T-helper 2 cell treated with Interferon-gamma antibody and Interleukin-4, amounts not matched to agents 5 μg/mL and 100 μg/mL, for 36 hours (primary cell): ENCODE measurements at regions not wholly inside any gene's neighbourhood (a gene's known extent, or its start where the extent isn't known, plus 50 kb on each side); places are given as distances from the start of the nearest gene placed in this dataset.
"Not testable (repeated sequence)": the region's sequence is repeated elsewhere in the genome, so short reads cannot be mapped to it uniquely, and the experiment has no call there.

Experiments
- DNase-seq: peaks from one replicate; pipeline ENCODE4 v3.0.0; 2021; ENCODE audit warnings: low spot score
- H3K27ac Mint-ChIP-seq: one replicate; pipeline ENCODE4 v1.8.0; 2021; ENCODE audit warnings: mild to moderate bottlenecking, mixed read lengths
- H3K27me3 Mint-ChIP-seq: one replicate; pipeline ENCODE4 v1.8.0; 2021; ENCODE audit warnings: low read depth, mixed read lengths
- H3K36me3 Mint-ChIP-seq: one replicate; pipeline ENCODE4 v1.8.0; 2021; ENCODE audit warnings: low read depth, mixed read lengths
- H3K4me1 Mint-ChIP-seq: one replicate; pipeline ENCODE4 v1.8.0; 2021; ENCODE audit warnings: low read depth, mixed read lengths
- H3K4me3 Mint-ChIP-seq: one replicate; pipeline ENCODE4 v1.8.0; 2022; ENCODE audit warnings: mild to moderate bottlenecking, moderate library complexity, mixed read lengths
- H3K9me3 Mint-ChIP-seq: one replicate; pipeline ENCODE4 v1.8.0; 2021; ENCODE audit warnings: mixed read lengths

DNA sequence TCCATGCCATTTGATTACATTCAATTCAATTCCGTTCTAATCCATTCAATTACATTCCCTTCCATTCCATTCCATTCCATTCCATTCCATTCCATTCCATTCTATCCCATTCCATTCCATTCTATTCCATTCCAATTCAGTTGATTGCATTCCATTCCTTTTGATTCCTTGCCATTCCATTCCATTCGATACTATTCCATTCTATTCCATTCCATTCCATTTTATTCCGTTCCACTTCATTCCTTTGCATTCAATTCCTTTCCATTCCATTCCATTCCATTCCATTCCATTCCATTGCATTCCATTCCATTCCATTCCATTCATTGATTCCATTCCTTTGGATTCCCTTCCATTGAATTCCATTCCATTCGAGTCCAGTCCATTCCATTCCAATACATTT lies 2574.0 kb upstream of the TPTE start:
- no peaks in the 10 kb centered on the region for H3K4me1 Mint-ChIP-seq

DNA sequence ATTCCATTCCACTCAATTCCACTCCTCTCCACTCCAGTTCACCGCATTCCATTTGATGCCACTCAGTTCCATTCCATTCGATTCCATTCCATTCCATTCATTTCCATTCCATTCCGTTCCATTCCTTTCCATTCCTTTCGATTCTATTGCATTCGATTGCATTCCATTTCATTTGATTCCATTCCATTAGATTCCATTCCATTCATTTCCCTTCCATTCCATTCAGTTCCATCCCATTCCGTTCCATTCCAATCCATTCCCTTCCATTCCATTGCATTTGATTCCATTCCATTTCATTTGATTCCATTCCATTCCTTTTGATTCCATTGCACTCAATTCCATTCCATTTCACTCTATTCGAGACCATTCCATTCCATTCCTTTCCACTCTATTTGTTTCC lies 2572.7 kb upstream of the TPTE start:
- H3K4me3 Mint-ChIP-seq, H3K4me1 Mint-ChIP-seq, H3K9me3 Mint-ChIP-seq, DNase-seq, H3K27me3 Mint-ChIP-seq, H3K27ac Mint-ChIP-seq: not testable (repeated sequence)
- H3K36me3 Mint-ChIP-seq, result peaks cover 94% of the 10 kb centered on the region

More for the DNA sequence above, 2574.0 kb upstream of the TPTE start:
- DNase-seq, result no peak
- no peaks in the 10 kb centered on the region for H3K9me3 Mint-ChIP-seq
- no peak overlapping the region for H3K4me3 Mint-ChIP-seq
- no peaks in the 10 kb centered on the region for H3K27me3 Mint-ChIP-seq
- H3K27ac Mint-ChIP-seq, result no peak overlapping the region
- H3K36me3 Mint-ChIP-seq, result peaks cover 93% of the 10 kb centered on the region

DNA sequence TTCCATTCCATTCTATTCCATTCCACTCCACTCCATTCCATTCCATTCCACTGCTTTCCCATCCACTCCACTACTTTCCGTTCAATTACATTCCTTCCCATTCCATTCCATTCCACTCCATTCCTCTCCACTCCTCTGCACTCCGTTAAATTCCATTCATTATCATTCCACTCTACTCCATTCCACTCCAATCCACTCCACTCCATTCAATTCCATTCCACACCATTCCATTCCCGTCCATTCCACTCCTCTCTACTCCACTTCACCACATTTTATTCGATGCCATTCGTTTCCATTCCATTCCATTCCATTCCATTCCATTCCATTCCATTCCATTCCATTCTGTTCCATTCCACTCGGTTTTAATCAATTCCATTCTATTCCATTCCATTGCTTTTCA lies 2571.5 kb upstream of the TPTE start:
- not testable (repeated sequence) for DNase-seq, H3K27me3 Mint-ChIP-seq, H3K4me3 Mint-ChIP-seq, H3K9me3 Mint-ChIP-seq, H3K27ac Mint-ChIP-seq, H3K4me1 Mint-ChIP-seq
- peaks cover 91% of the 10 kb centered on the region for H3K36me3 Mint-ChIP-seq

DNA sequence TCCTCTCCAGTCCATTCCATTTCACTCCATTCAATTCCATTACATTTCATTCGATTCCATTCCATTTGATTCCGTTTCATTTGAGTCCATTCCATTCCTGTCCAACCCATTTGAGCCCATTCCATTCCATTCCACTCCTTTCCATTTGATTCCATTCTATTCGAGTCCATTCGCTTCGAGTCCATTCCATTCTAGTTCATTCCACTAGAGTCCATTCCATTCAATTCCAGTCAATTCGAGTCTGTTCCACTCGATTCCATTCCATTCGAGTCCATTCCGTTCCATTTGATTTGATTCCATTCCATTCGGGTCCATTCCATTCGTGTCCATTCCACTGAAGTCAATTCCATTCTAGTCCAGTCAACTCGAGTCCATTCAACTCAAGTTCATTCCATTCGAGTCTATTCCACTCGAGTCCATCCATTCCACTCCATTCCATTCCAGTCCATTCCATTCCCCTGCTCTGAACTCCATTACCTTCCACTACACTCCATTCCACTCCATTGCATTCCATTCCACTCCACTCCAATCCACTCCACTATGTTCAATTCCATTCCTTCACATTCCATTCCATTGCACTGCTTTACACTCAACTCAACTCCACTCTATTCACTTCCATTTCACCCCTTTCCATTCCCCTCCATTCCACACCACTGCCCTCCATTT lies 2569.4 kb upstream of the TPTE start:
- no peaks in the 10 kb centered on the region for H3K9me3 Mint-ChIP-seq
- H3K27me3 Mint-ChIP-seq, result no peaks in the 10 kb centered on the region
- no peak overlapping the region for H3K4me3 Mint-ChIP-seq
- H3K27ac Mint-ChIP-seq, result no peak overlapping the region
- no peak for DNase-seq
- H3K36me3 Mint-ChIP-seq, result peaks cover 92% of the 10 kb centered on the region
- no peaks in the 10 kb centered on the region for H3K4me1 Mint-ChIP-seq

DNA sequence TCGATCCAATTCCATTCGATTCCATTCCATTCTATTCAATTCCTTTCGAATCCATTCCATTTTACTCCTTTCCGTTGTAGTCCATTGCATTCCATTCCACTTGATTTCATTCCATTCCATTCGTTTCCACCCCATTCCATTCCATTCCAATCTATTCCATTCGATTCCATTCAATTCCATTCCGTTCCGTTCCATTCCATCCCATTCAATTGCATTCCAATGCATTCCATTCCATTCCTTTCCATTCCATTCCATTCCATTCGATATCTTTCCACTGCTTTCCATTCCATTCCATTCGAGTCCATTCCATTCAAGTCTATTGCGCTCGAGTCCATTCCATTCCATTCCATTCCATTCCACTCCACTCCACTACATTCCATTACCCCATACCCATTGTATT lies 2568.7 kb upstream of the TPTE start:
- Mint-ChIP-seq H3K4me3 (no peak overlapping the region), H3K27me3 (no peaks in the 10 kb centered on the region), H3K27ac (no peak overlapping the region), H3K36me3 (peaks cover 91% of the 10 kb centered on the region), H3K4me1 (no peaks in the 10 kb centered on the region), H3K9me3 (no peaks in the 10 kb centered on the region)
- DNase-seq, result no peak

DNA sequence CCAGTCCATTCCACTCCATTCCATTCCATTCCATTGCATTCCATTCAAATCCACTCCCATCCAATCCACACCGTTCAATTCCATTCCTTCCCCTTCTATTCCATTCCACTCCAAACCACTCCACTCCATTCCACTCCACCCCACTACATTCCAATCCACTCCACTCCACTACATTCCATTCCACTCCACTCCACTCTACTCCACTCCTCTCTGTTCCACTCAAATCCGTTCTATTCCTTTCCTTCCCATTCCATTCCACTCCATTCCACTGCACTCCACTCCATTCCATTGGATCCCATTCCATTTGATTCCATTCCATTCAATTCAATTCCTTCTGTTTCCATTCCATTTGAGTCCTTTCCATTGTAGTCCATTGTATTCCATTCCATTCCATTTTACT lies 2568.3 kb upstream of the TPTE start:
- Mint-ChIP-seq H3K27me3 (no peaks in the 10 kb centered on the region), H3K9me3 (no peaks in the 10 kb centered on the region), H3K4me3 (no peak overlapping the region), H3K27ac (no peak overlapping the region), H3K36me3 (peaks cover 90% of the 10 kb centered on the region), H3K4me1 (no peaks in the 10 kb centered on the region)
- DNase-seq, result no peak

DNA sequence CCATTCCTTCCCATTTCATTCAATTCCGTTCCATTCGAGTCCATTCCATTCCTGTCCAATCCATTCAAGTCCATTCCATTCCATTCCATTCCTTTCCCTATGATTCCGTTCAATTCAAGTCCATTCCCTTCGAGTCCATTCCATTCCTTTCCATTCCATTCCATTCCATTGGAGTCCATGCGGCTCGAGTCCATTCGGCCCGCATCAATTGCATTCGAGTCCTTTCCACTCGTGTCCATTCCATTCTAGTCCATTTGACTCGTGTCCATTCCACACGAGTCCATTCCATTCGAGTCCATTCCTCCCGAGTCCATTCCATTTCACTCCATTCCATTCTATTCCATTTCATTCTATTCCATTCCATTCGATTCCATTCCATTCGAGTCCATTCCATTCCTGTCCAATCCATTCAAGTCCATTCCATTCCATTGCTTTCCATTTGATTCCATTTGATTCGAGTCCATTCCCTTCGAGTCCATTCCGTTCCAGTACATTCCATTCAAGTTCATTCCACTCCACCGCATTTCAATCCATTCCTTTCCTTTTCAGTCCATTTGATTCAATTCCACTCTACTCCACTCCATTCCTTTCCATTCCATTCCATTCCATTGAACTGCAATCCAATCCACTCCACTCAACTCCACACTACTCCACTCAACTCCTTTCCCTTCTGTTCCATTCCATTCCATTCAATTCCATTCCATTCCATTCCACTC lies 2565.9 kb upstream of the TPTE start:
- not testable (repeated sequence) for H3K4me1 Mint-ChIP-seq, H3K27ac Mint-ChIP-seq, DNase-seq, H3K4me3 Mint-ChIP-seq, H3K27me3 Mint-ChIP-seq
- Mint-ChIP-seq H3K36me3 (peaks cover 67% of the 10 kb centered on the region), H3K9me3 (peaks cover 14% of the 10 kb centered on the region)

DNA sequence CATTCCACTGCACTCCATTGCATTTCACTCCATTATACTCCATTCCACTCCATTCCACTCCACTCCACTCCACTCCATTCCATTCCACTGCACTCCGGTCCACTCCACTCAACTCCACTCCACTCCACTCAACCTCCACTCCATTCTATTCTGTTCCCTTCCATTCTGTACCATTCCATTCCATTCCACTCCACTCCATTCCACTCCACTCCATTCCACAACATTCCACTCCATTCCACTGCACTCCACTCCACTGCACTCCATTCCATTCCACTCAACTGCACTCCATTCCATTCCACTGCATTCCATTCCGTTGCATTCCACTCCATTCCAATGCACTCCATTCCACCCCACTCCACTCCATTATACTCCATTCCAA lies 2565.3 kb upstream of the TPTE start:
- not testable (repeated sequence) for H3K27me3 Mint-ChIP-seq, H3K4me3 Mint-ChIP-seq, H3K4me1 Mint-ChIP-seq, DNase-seq, H3K27ac Mint-ChIP-seq
- Mint-ChIP-seq H3K9me3 (peaks cover 20% of the 10 kb centered on the region), H3K36me3 (peaks cover 62% of the 10 kb centered on the region)

DNA sequence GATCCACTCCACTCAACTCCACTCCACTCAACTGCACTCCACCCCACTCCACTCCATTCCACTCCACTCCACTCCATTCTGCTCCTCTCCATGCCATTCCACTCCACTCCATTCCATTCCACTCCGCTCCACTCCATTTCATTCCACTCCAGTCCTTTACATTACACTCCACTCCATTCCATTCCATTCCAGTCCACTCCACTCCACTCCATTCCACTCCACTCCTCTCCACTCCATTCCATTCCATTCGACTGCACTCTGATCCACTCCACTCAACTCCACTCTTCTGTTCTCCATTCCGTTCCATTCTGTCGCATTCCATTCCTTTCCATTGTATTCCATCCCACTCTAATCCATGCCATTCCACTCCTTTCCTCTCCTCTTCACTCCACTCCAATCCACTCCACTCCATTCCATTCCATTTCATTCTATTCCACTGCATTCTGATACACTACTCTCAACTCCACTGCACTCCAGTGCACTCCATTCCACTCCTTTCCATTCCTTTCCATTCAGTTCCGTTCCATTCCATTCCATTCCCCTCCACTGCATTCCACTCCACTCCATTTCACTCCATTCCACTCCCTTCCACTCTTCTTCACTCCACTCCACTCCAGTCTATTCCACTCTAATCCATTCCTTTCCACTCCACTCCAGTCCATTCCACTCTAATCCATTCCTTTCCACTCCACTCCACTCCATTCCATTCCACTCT lies 2564.2 kb upstream of the TPTE start:
- H3K27ac Mint-ChIP-seq, H3K27me3 Mint-ChIP-seq, H3K4me3 Mint-ChIP-seq, H3K4me1 Mint-ChIP-seq, DNase-seq: not testable (repeated sequence)
- H3K36me3 Mint-ChIP-seq, result peaks cover 51% of the 10 kb centered on the region
- peaks cover 28% of the 10 kb centered on the region for H3K9me3 Mint-ChIP-seq

DNA sequence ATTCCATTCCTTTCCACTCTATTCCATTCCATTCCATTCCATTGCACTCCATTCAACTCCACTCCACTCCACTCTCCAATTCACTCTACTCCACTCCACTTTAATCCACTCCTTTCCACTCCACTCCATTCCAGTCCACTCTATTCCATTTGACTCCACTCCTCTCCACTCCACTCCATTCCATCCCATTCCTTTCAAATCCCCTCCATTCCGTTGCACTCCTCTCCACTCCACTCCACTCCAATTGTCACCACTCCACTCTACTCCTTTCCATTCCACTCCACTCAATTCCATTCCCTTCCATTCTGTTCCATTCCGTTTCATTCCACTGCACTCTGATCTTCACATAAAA lies 2563.7 kb upstream of the TPTE start:
- H3K36me3 Mint-ChIP-seq, result peaks cover 46% of the 10 kb centered on the region
- no peaks in the 10 kb centered on the region for H3K27me3 Mint-ChIP-seq
- H3K4me1 Mint-ChIP-seq, result no peaks in the 10 kb centered on the region
- H3K9me3 Mint-ChIP-seq, result peaks cover 33% of the 10 kb centered on the region
- DNase-seq, result no peak
- no peak overlapping the region for H3K27ac Mint-ChIP-seq
- H3K4me3 Mint-ChIP-seq, result no peak overlapping the region
